Upper lobe of right lung (tissue), 1 donor: ENCODE measurements at regions not wholly inside any gene's neighbourhood (a gene's known extent, or its start where the extent isn't known, plus 50 kb on each side); places are given as distances from the start of the nearest gene placed in this dataset.

Experiments used
- ATAC-seq: fragments of 200-7000 bp; cut with Tn5 transposase; one replicate; pipeline ENCODE4 v1.9.1; 2020; ENCODE audit warnings: mild to moderate bottlenecking, moderate library complexity
- DNase-seq: peaks from one replicate; pipeline ENCODE4 v3.0.0-alpha.2; 2020
- H3K27ac ChIP-seq: fragments of 200-600 bp; one replicate; pipeline ENCODE4 v1.8.0; 2022
- H3K27me3 ChIP-seq: fragments of 200-600 bp; one replicate; pipeline ENCODE4 v1.8.0; 2022; ENCODE audit warnings: mild to moderate bottlenecking
- H3K36me3 ChIP-seq: fragments of 200-600 bp; one replicate; pipeline ENCODE4 v1.8.0; 2022
- H3K4me1 ChIP-seq: fragments of 200-600 bp; one replicate; pipeline ENCODE4 v1.8.0; 2022
- H3K4me3 ChIP-seq: fragments of 200-600 bp; one replicate; pipeline ENCODE4 v1.8.0; 2022; ENCODE audit warnings: mild to moderate bottlenecking
- H3K9me3 ChIP-seq: fragments of 200-600 bp; one replicate; pipeline ENCODE4 v1.8.0; 2022
- CTCF ChIP-seq: fragments of 200-600 bp; IDR thresholded peaks from one replicate; pipeline ENCODE4 v1.8.0; 2022; ENCODE audit warnings: antibody characterized with exemption
- intact Hi-C: fragments of 100-400 bp; cut with DNase I; formaldehyde crosslinking; loops from one replicate; pipeline ENCODE4 v1.11.0; 2022
- donor health status: DM: no; HTN: yes; CAD: no; lungs with severe emphysema.

GRCh38 chr12:63276537-63277365 lies 125.8 kb upstream of the AVPR1A start:
- peak; percentile 67 for ATAC-seq
- no peak overlapping the region for H3K27ac ChIP-seq
- intact Hi-C loops, result no loop called here
- no peaks in the 10 kb centered on the region for H3K9me3 ChIP-seq
- H3K36me3 ChIP-seq, result no peaks in the 10 kb centered on the region
- TF ChIP-seq CTCF, result peak; percentile 56
- DNase-seq, result no peak
- H3K27me3 ChIP-seq, result no peaks in the 10 kb centered on the region
- H3K4me3 ChIP-seq, result no peak overlapping the region
- no peaks in the 10 kb centered on the region for H3K4me1 ChIP-seq

GRCh38 chr12:63266988-63267387 lies 116.0 kb upstream of the AVPR1A start:
- H3K9me3 ChIP-seq, result peaks cover 12% of the 10 kb centered on the region
- ATAC-seq, result no peak
- no peaks in the 10 kb centered on the region for H3K36me3 ChIP-seq
- no peak overlapping the region for H3K27ac ChIP-seq
- no peak overlapping the region for H3K4me3 ChIP-seq
- intact Hi-C loops, result no loop called here
- no peak for DNase-seq
- H3K27me3 ChIP-seq, result no peaks in the 10 kb centered on the region
- TF ChIP-seq CTCF, result no peak
- H3K4me1 ChIP-seq, result no peaks in the 10 kb centered on the region

- Histone ChIP-seq H3K27ac (no peak overlapping the region), H3K36me3 (no peaks in the 10 kb centered on the region), H3K9me3 (peaks cover 12% of the 10 kb centered on the region), H3K27me3 (no peaks in the 10 kb centered on the region), H3K4me1 (no peaks in the 10 kb centered on the region), H3K4me3 (no peak overlapping the region)
- intact Hi-C loops, result no loop called here
- no peak for ATAC-seq
- DNase-seq, result no peak
- no peak for TF ChIP-seq CTCF
These were observed 113.6 kb upstream of the AVPR1A start for GRCh38 chr12:63264629-63265028.

- intact Hi-C loops, result no loop called here
- Histone ChIP-seq H3K27ac (no peak overlapping the region), H3K4me3 (no peak overlapping the region), H3K9me3 (no peaks in the 10 kb centered on the region), H3K36me3 (no peaks in the 10 kb centered on the region), H3K27me3 (no peaks in the 10 kb centered on the region), H3K4me1 (no peaks in the 10 kb centered on the region)
- DNase-seq (no peak), ATAC-seq (no peak)
- no peak for TF ChIP-seq CTCF
These were observed 99.5 kb upstream of the AVPR1A start for GRCh38 chr12:63250486-63250885.

DNA sequence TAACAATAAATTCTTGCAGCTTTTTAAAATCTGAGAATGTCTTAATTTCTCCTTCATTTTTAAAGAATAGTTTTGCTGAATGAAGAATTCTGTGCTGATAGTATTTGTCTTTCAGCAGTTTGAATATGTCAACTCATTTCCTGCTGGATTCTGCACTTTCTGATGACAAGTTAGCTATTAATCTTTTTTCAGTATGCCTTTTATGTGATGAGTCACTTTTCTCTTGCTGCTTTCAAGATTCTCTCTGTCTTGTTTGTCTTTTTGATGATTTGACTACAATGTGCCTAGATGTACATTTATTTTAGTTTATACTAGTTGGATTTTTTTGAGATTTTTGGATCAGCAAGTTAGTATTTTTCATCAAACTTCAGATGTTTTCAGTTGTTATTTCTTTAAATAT lies 87.9 kb upstream of the AVPR1A start:
- intact Hi-C loops, result no loop called here
- H3K4me1 ChIP-seq, result no peaks in the 10 kb centered on the region
- no peaks in the 10 kb centered on the region for H3K27me3 ChIP-seq
- H3K36me3 ChIP-seq, result no peaks in the 10 kb centered on the region
- H3K4me3 ChIP-seq, result no peak overlapping the region
- TF ChIP-seq CTCF, result no peak
- DNase-seq, result no peak
- H3K9me3 ChIP-seq, result no peaks in the 10 kb centered on the region
- ATAC-seq, result no peak
- H3K27ac ChIP-seq, result no peak overlapping the region
